SK-N-MC (cell line): ENCODE measurements at regions not wholly inside any gene's neighbourhood (a gene's known extent, or its start where the extent isn't known, plus 50 kb on each side); places are given as distances from the start of the nearest gene placed in this dataset.

ENCODE experiments used
- EZH2 ChIP-seq: fragments of 200-600 bp; sonication (generic); IDR thresholded peaks from one replicate; pipeline ENCODE4 v1.6.1; 2017; ENCODE audit warnings: antibody characterized with exemption
- FOXP2 ChIP-seq: optimal IDR thresholded peaks from 2 replicates; pipeline ENCODE3; 2011; ENCODE audit warnings: mild to moderate bottlenecking, moderate library complexity; ENCODE audit not compliant: insufficient read depth; ENCODE audit errors: extremely low read length, control extremely low read depth
- POLR2AphosphoS5 ChIP-seq: IDR thresholded peaks from 2 replicates; pipeline ENCODE4 v1.6.1; 2012; ENCODE audit warnings: mild to moderate bottlenecking, low read depth, low read length, borderline replicate concordance

DNA sequence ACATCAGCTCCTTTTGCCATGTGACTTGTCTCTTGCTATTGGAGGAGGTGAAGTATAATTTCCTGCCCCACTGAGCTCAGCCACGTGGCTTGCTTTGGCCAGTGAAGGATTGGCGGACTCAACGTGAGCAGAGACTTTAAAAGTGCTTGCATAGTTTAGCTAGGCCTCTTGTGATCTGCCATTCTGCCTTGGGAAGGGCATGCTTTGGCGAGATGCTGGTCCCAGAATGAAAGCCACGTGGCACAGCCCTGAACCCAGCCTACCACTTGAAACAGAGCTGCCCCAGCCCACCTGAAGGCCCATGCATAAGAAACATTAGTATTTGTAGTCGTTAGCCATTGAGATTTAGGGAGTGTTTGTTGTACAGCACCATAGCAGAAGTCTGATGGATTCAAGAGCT, 148.2 kb downstream of the TMEM132E start:
- no peak for TF ChIP-seq FOXP2
- TF ChIP-seq EZH2 = no peak
- TF ChIP-seq POLR2AphosphoS5 = no peak
